ENCODE measurements at regions not wholly inside any gene's neighbourhood (a gene's known extent, or its start where the extent isn't known, plus 50 kb on each side); places are given as distances from the start of the nearest gene placed in this dataset.

GRCh38 chrX:40521868-40522450, 58.8 kb upstream of the ATP6AP2 start:
- Histone ChIP-seq H3K4me2 (ENCODE audit: insufficient read depth, low read length) (no peak overlapping the region), H3K9ac (replicated peaks; ENCODE audit: extremely low read depth, insufficient read depth, low read length) (no peak overlapping the region), H2AFZ (ENCODE audit: low read depth, low read length) (no peak overlapping the region), H3K27me3 (ENCODE audit: control insufficient read depth in 2 of 2, insufficient read depth in 2 of 2, low read length in 2 of 2) (peaks cover 0 to 4% of the 10 kb centered on the region in 2 experiments), H3K79me2 (ENCODE audit: control insufficient read depth, insufficient read depth, low read length) (no peaks in the 10 kb centered on the region), H3K9me3 (replicated peaks; ENCODE audit: control insufficient read depth, insufficient read depth, low read length) (no peaks in the 10 kb centered on the region), H3K27ac (ENCODE audit: insufficient read depth, low read depth, low read length) (no peak overlapping the region), H4K20me1 (replicated peaks; ENCODE audit: control insufficient read depth, extremely low read depth, insufficient read depth, low read length) (no peaks in the 10 kb centered on the region), H3K4me3 (replicated peaks in 1 of 3; ENCODE audit: insufficient read depth in 1 of 3, low read depth in 1 of 3, low read length in 3 of 3) (no peak overlapping the region), H3K4me1 (ENCODE audit: control insufficient read depth, extremely low read depth, insufficient read depth, low read length) (no peaks in the 10 kb centered on the region), H3K9me1 (replicated peaks; ENCODE audit: control insufficient read depth, extremely low read depth, insufficient read depth, low read length) (no peaks in the 10 kb centered on the region), H3K36me3 (ENCODE audit: control insufficient read depth in 2 of 2, extremely low read depth in 1 of 2, insufficient read depth in 2 of 2, low read length in 2 of 2) (no peaks in the 10 kb centered on the region)
- POLR2A ChIA-PET = no interaction called here
- no TSS peak for BruUV-seq (replicated peaks)
- TF ChIP-seq JUN (IDR thresholded peaks at IDR 0.05; ENCODE audit: borderline replicate concordance, insufficient read depth, insufficient read length, low read depth) (no peak), CTCF (IDR thresholded peaks at IDR 0.05; ENCODE audit: extremely low read depth in 1 of 2, insufficient read depth in 1 of 2, low read depth in 1 of 2, low read length in 2 of 2) (no peak), EZH2 (IDR thresholded peaks at IDR 0.05; ENCODE audit: borderline replicate concordance, low read depth, low read length, severe bottlenecking) (no peak)
- intact Hi-C loops (cut with micrococcal nuclease) (no loop called here), dilution Hi-C loops (cut with MboI; ENCODE audit: extremely low pct_ligation_motif_present, low sequenced_read_pairs) (no loop called here)
- no peak for FAIRE-seq
- CTCF ChIA-PET = no interaction called here
- DNase-seq (ENCODE audit: low read depth, low spot score) = no peak

- no peak for DNase-seq (ENCODE audit: low read depth, low spot score)
- Histone ChIP-seq H3K9me1 (replicated peaks; ENCODE audit: control insufficient read depth, extremely low read depth, insufficient read depth, low read length) (no peaks in the 10 kb centered on the region), H3K9me3 (replicated peaks; ENCODE audit: control insufficient read depth, insufficient read depth, low read length) (no peaks in the 10 kb centered on the region), H3K27ac (ENCODE audit: insufficient read depth, low read depth, low read length) (no peak overlapping the region), H3K27me3 (ENCODE audit: control insufficient read depth in 2 of 2, insufficient read depth in 2 of 2, low read length in 2 of 2) (no peaks in the 10 kb centered on the region), H3K4me2 (ENCODE audit: insufficient read depth, low read length) (no peak overlapping the region), H3K36me3 (ENCODE audit: control insufficient read depth in 2 of 2, extremely low read depth in 1 of 2, insufficient read depth in 2 of 2, low read length in 2 of 2) (no peaks in the 10 kb centered on the region), H3K4me3 (replicated peaks in 1 of 3; ENCODE audit: insufficient read depth in 1 of 3, low read depth in 1 of 3, low read length in 3 of 3) (no peak overlapping the region), H4K20me1 (replicated peaks; ENCODE audit: control insufficient read depth, extremely low read depth, insufficient read depth, low read length) (no peaks in the 10 kb centered on the region), H2AFZ (ENCODE audit: low read depth, low read length) (no peak overlapping the region), H3K9ac (replicated peaks; ENCODE audit: extremely low read depth, insufficient read depth, low read length) (no peak overlapping the region), H3K4me1 (ENCODE audit: control insufficient read depth, extremely low read depth, insufficient read depth, low read length) (no peaks in the 10 kb centered on the region), H3K79me2 (ENCODE audit: control insufficient read depth, insufficient read depth, low read length) (no peaks in the 10 kb centered on the region)
- no peak for FAIRE-seq
- ChIA-PET POLR2A (no interaction called here), CTCF (no interaction called here)
- BruUV-seq (replicated peaks) = no TSS peak
- intact Hi-C loops (cut with micrococcal nuclease) = no loop called here
- no peak for TF ChIP-seq POLR2AphosphoS5 (IDR thresholded peaks at IDR 0.05; ENCODE audit: insufficient read depth, low read depth, low read length)
- dilution Hi-C loops (cut with MboI; ENCODE audit: extremely low pct_ligation_motif_present, low sequenced_read_pairs) = no loop called here
Measured at GRCh38 chrX:40514376-40514775, 66.4 kb upstream of the ATP6AP2 start.

Data from endothelial cell of umbilical vein (primary cell).